ENCODE measurements at regions not wholly inside any gene's neighbourhood (a gene's known extent, or its start where the extent isn't known, plus 50 kb on each side); places are given as distances from the start of the nearest gene placed in this dataset.

DNA sequence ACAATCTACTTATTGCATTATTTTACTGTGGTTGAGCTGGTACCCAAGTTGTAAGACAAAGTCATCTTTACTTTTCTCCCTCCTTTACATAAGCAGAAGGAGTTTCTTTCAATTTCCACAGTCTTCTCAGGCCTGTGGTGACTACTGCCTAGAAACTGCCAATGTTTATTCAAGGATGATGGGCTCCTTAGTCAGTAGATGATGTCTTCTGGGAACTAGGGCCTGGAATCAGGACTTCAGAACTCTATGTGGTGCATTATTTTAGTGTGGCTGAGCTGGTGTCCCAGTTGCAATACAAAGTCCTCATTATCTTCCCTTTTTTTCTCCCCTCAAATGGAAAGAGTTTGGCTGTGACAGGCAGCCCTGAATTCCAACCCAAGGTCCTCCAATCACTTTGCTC, 1762.5 kb downstream of the SI start:
- TF ChIP-seq, protein P1, sequence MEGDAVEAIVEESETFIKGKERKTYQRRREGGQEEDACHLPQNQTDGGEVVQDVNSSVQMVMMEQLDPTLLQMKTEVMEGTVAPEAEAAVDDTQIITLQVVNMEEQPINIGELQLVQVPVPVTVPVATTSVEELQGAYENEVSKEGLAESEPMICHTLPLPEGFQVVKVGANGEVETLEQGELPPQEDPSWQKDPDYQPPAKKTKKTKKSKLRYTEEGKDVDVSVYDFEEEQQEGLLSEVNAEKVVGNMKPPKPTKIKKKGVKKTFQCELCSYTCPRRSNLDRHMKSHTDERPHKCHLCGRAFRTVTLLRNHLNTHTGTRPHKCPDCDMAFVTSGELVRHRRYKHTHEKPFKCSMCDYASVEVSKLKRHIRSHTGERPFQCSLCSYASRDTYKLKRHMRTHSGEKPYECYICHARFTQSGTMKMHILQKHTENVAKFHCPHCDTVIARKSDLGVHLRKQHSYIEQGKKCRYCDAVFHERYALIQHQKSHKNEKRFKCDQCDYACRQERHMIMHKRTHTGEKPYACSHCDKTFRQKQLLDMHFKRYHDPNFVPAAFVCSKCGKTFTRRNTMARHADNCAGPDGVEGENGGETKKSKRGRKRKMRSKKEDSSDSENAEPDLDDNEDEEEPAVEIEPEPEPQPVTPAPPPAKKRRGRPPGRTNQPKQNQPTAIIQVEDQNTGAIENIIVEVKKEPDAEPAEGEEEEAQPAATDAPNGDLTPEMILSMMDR (IDR thresholded peaks at IDR 0.05): no peak
- no peak for TF ChIP-seq POLR2A (IDR thresholded peaks at IDR 0.05)
- TF ChIP-seq POLR2AphosphoS5 (IDR thresholded peaks at IDR 0.05): no peak
- TF ChIP-seq EP300 (IDR thresholded peaks at IDR 0.05): no peak
